ENCODE measurements at regions not wholly inside any gene's neighbourhood (a gene's known extent, or its start where the extent isn't known, plus 50 kb on each side); places are given as distances from the start of the nearest gene placed in this dataset.

DNA sequence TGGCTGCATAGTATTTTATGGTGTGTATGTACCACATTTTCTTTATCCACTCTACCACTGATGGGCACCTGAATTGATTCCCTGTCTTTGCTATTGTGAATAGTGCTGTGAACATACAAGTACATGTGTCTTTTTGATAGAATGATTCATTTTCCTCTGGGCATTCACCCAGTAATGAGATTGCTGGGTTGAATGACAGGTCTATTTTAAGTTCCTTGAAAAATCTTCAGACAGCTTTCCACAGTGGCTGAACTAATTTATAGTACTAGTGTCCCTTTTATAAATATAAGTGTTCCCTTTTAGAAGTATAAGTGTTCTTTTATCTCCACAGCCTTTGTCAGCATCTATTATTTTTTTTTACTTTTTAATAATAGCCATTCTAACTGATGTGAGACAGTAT is 303.9 kb upstream of the EPHA4 start:
- TF ChIP-seq, protein P1, sequence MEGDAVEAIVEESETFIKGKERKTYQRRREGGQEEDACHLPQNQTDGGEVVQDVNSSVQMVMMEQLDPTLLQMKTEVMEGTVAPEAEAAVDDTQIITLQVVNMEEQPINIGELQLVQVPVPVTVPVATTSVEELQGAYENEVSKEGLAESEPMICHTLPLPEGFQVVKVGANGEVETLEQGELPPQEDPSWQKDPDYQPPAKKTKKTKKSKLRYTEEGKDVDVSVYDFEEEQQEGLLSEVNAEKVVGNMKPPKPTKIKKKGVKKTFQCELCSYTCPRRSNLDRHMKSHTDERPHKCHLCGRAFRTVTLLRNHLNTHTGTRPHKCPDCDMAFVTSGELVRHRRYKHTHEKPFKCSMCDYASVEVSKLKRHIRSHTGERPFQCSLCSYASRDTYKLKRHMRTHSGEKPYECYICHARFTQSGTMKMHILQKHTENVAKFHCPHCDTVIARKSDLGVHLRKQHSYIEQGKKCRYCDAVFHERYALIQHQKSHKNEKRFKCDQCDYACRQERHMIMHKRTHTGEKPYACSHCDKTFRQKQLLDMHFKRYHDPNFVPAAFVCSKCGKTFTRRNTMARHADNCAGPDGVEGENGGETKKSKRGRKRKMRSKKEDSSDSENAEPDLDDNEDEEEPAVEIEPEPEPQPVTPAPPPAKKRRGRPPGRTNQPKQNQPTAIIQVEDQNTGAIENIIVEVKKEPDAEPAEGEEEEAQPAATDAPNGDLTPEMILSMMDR (conservative IDR thresholded peaks at IDR 0.05 in 1 of 2, IDR thresholded peaks at IDR 0.05 in 1 of 2; ENCODE audit: extremely low read depth in 1 of 2, insufficient read depth in 1 of 2, low read depth in 1 of 2, low read length in 2 of 2): no peak
- no peak for TF ChIP-seq EZH2 (IDR thresholded peaks at IDR 0.05; ENCODE audit: borderline replicate concordance, low read length)

All from mammary epithelial cell (primary cell).